Motor neuron (in vitro differentiated cells): ENCODE measurements at regions not wholly inside any gene's neighbourhood (a gene's known extent, or its start where the extent isn't known, plus 50 kb on each side); places are given as distances from the start of the nearest gene placed in this dataset.
"Not testable (repeated sequence)": the region's sequence is repeated elsewhere in the genome, so short reads cannot be mapped to it uniquely, and the experiment has no call there.

Experiments used
- ATAC-seq, 8 experiments: fragments of 200-7000 bp; cut with Tn5 transposase; replicated peaks in 6 of 8; 2 replicates each; pipeline ENCODE4 v1.8.0; 2021; ENCODE audit warnings: mild to moderate bottlenecking in 8 of 8, moderate library complexity in 8 of 8
- H3K27ac ChIP-seq, 2 donors: fragments of 250-450 bp; sonication (Bioruptor Pico); 2 replicates each; pipeline ENCODE4 v1.9.0; 2021; ENCODE audit warnings: antibody characterized with exemption in 2 of 2, mild to moderate bottlenecking in 2 of 2, moderate library complexity in 1 of 2
- H3K4me1 ChIP-seq, 2 donors: fragments of 250-450 bp; sonication (Bioruptor Pico); replicated peaks in 1 of 2; 2 replicates each; pipeline ENCODE4 v1.6.1; 2021; ENCODE audit warnings: antibody characterized with exemption in 2 of 2, mild to moderate bottlenecking in 2 of 2, moderate library complexity in 1 of 2
- H3K4me3 ChIP-seq, 5 donors: fragments of 250-450 bp; sonication (Bioruptor Pico); 2 replicates each; pipeline ENCODE4 v1.9.0; 2021; ENCODE audit warnings: antibody characterized with exemption in 5 of 5, mild to moderate bottlenecking in 5 of 5, moderate library complexity in 4 of 5
- WGBS, 10 experiments: fragments of 450-650 bp; shearing (Covaris generic); methylation state at CpG; one replicate each; pipeline ENCODE4 v1.0.0; 2022; 5-methylcytosine and 5-hydroxymethylcytosine counted together
- in situ Hi-C, 9 experiments: fragments of 400-800 bp; cut with MboI; loops; one replicate each; pipeline ENCODE4 v1.15.0; 2021; ENCODE audit warnings: low sequenced_read_pairs in 9 of 9, low pct_unique_long_range_greater_than_20kb in 2 of 9; ENCODE audit not compliant: unreplicated experiment in 9 of 9

DNA sequence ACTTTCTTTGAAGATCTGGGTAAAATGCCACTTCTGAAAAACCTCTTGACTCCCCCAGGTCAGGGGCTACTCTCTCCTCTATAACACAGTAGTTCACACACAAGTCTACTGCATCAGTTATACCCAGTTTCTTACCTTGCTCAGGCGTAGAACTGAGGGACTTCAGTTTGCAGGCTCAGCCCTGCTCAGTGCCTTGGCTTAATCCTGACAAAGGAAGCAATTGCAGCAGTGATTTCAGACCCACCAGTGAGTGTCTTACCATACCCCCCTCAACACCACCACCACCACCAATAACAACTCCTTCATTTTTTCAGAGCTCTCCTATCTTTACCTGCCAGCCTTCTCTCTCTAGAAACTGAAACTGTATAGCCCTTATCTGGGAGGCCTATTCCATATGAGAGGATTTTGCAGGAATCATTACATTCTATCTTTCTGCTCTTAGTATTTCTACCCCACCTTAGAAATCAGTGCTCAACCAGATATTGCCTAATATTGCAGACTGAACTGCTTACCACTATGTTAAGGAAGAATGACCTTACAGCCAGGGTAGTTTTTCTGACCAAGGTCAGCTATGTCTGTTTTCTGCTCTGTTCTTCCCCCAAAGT, 105.5 kb upstream of the S1PR1 start:
- no peak for ATAC-seq
- H3K4me3 ChIP-seq = no peak overlapping the region
- no peak overlapping the region for H3K27ac ChIP-seq
- H3K4me1 ChIP-seq = peaks cover 6 to 10% of the 10 kb centered on the region in 2 donors
- WGBS, 10 experiments = 100% methylated on average over 1 of the region's 1 CpG; no CpG with 5 or more reads in 4 of the 10 experiments
- in situ Hi-C loops = no loop called here

DNA sequence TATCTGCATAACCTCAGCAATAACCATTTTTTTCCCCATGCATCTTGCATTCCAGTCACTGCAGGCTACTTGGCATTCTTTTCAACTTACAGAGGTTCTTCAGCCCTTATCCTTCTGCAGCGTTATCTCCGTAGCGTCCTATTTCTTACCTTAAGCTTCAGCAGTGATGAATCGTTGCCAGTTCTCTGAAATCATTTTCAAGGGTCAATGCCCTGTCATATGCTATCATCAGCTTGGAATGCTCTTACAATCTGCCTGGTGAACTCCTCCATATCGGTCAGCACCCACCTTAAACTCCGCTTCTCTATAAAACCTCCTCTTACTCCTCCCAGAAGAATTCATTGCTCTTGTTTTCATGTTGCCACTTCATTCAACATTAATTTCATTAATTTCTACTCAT, 105.1 kb upstream of the DPH5 start:
- WGBS, 10 experiments = 34 to 94% (median 87%) methylated on average over 2 to 6 of the region's 6 CpGs
- H3K4me3 ChIP-seq = no peak overlapping the region
- no peak overlapping the region for H3K27ac ChIP-seq
- in situ Hi-C loops = no loop called here
- H3K4me1 ChIP-seq = peaks cover 6 to 10% of the 10 kb centered on the region in 2 donors
- peak in 1 of 8 experiments; percentile 34 for ATAC-seq

DNA sequence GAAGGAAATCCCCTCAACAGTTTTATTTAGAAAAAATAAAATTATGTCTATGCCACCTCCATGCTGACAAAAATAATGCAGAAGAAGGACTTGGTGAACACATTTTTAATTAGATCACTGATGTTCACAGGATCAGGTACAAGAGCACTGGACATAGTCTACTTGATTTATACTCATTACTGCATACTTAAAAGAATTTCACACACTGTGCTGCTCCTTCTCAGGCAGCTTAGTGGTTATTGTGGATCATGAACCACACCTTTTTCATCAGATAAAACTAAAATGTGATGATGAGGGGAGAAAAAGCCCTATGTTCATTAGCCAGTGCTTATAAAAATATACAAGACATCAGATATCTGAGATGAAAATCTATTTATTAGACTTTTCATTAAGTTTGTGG, 103.3 kb upstream of the DPH5 start:
- Histone ChIP-seq H3K27ac (no peak overlapping the region), H3K4me1 (peaks cover 6 to 10% of the 10 kb centered on the region in 2 donors), H3K4me3 (no peak overlapping the region)
- in situ Hi-C loops = no loop called here
- ATAC-seq = no peak

DNA sequence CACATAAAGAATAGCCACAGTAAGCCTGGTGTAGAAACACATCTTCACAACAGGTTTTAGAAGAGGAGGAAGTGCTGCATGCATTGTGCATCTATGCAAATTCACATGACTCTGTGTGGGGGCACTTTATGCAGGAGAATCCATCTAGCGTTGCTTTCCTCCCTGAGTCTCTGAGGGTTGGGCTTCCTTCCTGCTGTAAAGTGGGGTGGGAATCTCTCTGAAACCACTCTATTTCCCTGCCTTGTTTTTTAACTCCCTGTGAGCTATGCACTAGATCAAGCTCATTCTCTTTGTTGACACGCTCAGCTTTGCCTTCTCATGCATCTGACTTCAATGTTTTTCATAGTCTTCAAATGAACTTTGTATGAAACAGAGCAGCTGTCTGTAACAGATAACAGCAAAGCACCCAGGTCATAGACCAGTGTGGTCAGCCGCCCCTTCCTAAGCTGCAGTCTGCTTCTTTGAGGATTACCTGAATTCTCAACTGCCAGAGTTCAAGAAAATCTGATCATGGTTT, 102.7 kb upstream of the DPH5 start:
- H3K27ac ChIP-seq = no peak overlapping the region
- H3K4me1 ChIP-seq = peaks cover 6 to 10% of the 10 kb centered on the region in 2 donors
- WGBS, 10 experiments = 0 to 91% (median 50%) methylated on average over 1 to 3 of the region's 3 CpGs
- H3K4me3 ChIP-seq = no peak overlapping the region
- peak in 7 of 8 experiments; percentile 21 to 97 (median 80) for ATAC-seq
- in situ Hi-C loops = no loop called here

DNA sequence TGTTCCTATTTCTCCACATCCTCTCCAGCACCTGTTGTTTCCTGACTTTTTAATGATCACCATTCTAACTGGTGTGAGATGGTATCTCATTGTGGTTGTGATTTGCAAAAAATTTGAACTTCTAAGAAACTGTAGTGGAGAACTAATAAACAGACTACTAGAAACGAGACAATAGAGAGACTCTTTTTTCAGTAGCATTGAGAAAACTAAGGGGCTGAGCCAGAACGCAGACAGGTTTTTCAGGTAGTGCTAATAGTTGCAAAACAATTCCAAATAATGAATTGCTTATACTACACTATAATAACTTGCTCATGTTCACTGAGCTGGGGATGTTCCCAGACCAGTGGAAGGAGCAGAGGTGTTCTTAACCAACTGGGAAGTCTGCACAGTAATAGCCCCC, 98.8 kb upstream of the DPH5 start:
- in situ Hi-C loops = no loop called here
- 29 to 100% (median 94%) methylated on average over 1 to 2 of the region's 2 CpGs; no CpG with 5 or more reads in 3 of the 10 experiments for WGBS, 10 experiments
- no peak overlapping the region for H3K27ac ChIP-seq
- no peak overlapping the region for H3K4me3 ChIP-seq
- no peak for ATAC-seq
- H3K4me1 ChIP-seq = peaks cover 6 to 10% of the 10 kb centered on the region in 2 donors

DNA sequence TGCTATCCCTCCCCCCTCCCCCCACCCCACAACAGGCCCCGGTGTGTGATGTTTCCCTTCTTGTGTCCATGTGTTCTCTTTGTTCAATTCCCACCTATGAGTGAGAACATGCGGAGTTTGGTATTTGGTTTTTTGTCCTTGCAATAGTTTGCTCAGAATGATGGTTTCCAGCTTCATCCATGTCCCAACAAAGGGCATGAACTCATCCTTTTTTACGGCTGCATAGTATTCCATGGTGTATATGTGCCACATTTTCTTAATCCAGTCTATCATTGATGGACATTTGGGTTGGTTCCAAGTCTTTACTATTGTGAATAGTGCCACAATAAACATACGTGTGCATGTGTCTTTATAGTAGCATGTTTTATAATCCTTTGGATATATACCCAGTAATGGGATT, 98.3 kb upstream of the DPH5 start:
- H3K4me3 ChIP-seq, H3K27ac ChIP-seq, in situ Hi-C loops, H3K4me1 ChIP-seq, ATAC-seq: not testable (repeated sequence)
- WGBS, 10 experiments = 60 to 100% (median 70%) methylated on average over 1 to 2 of the region's 4 CpGs; no CpG with 5 or more reads in 6 of the 10 experiments

DNA sequence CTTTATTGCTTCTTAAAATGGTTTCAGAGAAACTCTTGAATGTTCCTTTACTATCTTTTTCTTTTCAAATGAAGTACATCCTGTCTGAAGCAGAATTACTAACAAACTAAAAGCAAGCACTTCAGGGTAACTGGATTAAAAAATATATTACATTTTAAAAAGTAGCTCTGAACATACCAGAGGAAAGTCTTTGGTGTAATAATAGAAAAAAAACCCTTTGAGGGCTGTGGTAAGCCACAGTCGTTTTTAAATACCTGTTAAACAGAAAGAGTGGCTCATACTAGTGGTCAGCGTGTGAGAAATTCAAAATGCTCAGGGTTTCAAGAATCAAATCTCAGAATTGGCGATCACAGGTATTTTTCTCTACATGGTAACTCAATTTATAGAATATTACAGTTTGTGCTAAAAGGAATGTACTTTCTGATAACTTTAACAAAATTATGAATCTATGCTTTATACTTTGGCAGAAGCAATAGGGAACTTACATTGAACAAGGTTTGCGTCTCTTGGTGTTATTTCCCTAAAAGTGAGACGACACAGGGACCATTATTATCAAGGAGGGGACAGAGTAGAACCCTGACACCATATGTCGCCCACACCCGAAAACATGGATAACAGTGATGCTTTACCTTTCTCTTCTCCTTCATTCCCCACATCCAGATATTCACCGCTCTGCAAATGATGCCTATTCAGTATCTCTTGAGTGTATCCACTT, 97.0 kb upstream of the DPH5 start:
- no peak for ATAC-seq
- H3K27ac ChIP-seq = no peak overlapping the region
- WGBS, 10 experiments = 75 to 95% (median 81%) methylated on average over 1 to 8 of the region's 8 CpGs
- H3K4me1 ChIP-seq = no peaks in the 10 kb centered on the region
- H3K4me3 ChIP-seq = no peak overlapping the region
- in situ Hi-C loops = no loop called here

DNA sequence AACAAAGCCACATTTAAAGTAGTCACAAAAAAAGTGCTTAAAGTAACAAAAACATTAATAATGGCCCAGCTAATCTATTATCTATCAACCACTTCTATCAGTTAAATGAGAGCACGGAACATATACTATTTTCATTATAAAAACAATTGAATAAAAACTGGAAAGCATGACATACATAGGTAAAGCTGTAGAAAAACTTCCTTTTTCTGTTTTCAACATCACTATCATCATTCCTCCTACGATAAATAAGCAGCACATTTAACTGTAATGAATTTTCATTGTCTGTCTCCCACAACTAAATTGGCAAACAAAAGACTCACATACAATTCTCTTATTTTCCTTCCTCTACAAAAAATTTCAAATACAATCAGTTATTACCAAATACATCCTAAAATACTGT, 96.4 kb upstream of the DPH5 start:
- Histone ChIP-seq H3K27ac (no peak overlapping the region), H3K4me1 (no peaks in the 10 kb centered on the region), H3K4me3 (no peak overlapping the region)
- in situ Hi-C loops = no loop called here
- WGBS, 10 experiments = 63 to 92% (median 81%) methylated on average over 1 to 2 of the region's 2 CpGs
- no peak for ATAC-seq

DNA sequence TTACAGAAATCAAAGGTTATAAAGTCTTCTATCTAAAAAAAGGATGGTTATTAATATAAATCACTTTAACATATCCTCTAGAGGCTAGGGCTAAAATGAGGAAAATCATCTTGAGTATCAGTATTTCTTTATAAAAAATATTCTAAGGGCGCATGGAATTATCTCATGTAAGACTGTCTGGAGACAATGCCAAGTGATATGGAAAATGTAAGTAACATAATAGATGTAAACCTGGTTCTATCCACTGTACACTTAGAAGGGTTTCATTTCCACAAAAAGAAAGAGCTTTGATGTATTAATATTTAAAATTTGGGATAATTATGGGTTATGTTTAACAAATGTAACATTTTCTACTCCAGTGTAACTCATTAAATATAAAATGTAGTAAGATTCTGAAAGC, 95.9 kb upstream of the DPH5 start:
- Histone ChIP-seq H3K4me1 (no peaks in the 10 kb centered on the region), H3K4me3 (no peak overlapping the region), H3K27ac (no peak overlapping the region)
- WGBS, 10 experiments = 100% methylated on average over 1 of the region's 1 CpG; no CpG with 5 or more reads in 1 of the 10 experiments
- in situ Hi-C loops = no loop called here
- no peak for ATAC-seq

DNA sequence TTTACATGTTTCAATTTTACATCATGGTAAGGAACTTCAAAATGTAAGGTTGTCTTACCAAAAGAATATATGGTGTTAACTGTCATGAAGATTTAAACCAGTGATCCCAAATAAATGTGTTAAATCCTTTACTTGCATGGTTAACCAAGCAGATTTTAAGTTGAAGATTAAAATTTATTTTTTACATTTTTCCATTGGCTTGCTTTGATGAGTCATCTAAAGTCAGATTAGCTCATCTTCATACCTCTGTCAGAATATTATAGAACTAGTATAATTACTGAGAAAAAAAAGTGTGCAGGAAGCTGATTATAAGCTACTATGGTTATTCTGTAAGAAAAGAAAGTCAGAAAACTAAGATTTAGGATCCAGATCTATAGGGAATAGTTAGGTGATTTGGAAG, 95.3 kb upstream of the DPH5 start:
- Histone ChIP-seq H3K4me3 (no peak overlapping the region), H3K4me1 (no peaks in the 10 kb centered on the region), H3K27ac (no peak overlapping the region)
- ATAC-seq = no peak
- in situ Hi-C loops = no loop called here

DNA sequence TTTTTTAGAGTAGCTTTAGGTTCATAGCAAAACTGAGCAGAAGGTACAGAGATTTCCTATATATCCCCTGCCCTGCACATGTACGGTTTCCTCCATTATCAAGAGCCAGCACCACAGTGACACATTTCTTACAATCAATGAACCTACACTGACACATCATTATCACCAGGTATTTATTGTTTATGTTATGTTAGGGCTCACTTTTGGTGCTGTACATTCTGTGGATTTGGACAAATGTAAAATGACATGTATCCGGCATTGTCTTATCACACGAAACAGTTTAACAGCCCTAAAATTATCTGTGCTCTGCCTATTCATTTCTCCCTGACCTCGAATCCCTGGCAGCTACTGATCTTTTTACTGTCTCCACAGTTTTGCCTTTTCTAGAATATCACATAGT, 93.7 kb upstream of the DPH5 start:
- Histone ChIP-seq H3K27ac (no peak overlapping the region), H3K4me3 (no peak overlapping the region), H3K4me1 (no peaks in the 10 kb centered on the region)
- 71 to 100% (median 86%) methylated on average over 1 to 4 of the region's 4 CpGs; no CpG with 5 or more reads in 1 of the 10 experiments for WGBS, 10 experiments
- in situ Hi-C loops = no loop called here
- no peak for ATAC-seq

DNA sequence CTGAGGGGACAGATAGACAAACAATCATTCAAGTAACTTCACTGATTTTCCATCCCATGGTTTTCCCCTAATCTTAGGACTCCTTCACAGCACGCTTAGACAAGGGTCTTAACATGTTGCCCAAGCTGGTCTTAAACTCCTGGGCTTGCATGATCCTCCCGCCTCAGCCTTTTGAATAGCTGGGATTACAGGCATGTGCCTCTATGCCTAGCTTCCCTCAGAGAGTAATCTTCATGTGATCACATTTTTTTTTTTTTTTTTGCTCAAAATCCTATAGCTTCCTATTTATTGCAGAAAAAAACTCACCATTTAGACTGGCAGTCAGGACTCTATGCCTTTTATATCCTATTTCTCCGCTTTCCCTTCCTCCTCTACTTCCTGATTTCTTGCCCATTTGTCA, 90.4 kb upstream of the DPH5 start:
- no peak for ATAC-seq
- Histone ChIP-seq H3K4me1 (peaks cover 2 to 9% of the 10 kb centered on the region in 2 donors), H3K27ac (no peak overlapping the region), H3K4me3 (no peak overlapping the region)
- WGBS, 10 experiments = 80 to 100% (median 97%) methylated on average over 2 to 3 of the region's 3 CpGs
- in situ Hi-C loops = no loop called here

DNA sequence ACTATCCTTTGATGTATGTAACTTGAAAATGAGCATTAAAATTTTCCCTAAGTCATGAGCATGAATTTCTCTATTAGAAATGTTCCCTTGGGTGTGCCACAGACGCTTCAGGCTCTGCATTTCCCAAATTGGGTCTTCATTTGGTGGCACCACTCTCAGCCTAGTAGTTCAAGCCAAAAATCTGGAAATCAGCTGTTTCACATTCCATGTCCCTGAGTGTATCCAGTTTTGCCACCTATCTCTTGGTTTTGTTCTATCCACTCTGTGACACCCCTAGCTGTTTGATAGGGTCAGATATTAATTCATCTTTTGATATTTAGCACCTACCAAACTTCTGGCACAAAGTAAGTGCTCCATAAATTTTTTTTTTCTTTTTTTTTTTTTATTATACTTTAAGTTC, 89.5 kb upstream of the DPH5 start:
- Histone ChIP-seq H3K4me3 (no peak overlapping the region), H3K4me1 (peaks cover 2 to 9% of the 10 kb centered on the region in 2 donors), H3K27ac (no peak overlapping the region)
- ATAC-seq = peak in 2 of 8 experiments; percentile 8 to 9
- WGBS, 10 experiments = 0 to 100% (median 100%) methylated on average over 1 of the region's 1 CpG; no CpG with 5 or more reads in 4 of the 10 experiments
- in situ Hi-C loops = no loop called here

DNA sequence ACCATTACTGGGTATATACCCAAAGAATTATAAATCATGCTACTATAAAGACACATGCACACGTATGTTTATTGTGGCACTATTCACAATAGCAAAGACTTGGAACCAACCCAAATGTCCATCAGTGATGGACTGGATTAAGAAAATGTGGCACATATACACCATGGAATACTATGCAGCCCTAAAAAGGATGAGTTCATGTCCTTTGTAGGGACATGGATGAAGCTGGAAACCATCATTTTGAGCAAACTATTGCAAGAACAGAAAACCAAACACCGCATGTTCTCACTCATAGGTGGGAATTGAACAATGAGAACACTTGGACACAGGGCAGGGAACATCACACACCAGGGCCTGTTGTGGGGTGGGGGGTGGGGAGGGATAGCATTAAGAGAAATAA, 88.5 kb upstream of the DPH5 start:
- in situ Hi-C loops, H3K27ac ChIP-seq, H3K4me3 ChIP-seq, ATAC-seq, H3K4me1 ChIP-seq: not testable (repeated sequence)
- WGBS, 10 experiments = 80% methylated on average over 1 of the region's 2 CpGs; no CpG with 5 or more reads in 9 of the 10 experiments
